Heart left ventricle (tissue), 13 donors: ENCODE measurements at regions not wholly inside any gene's neighbourhood (a gene's known extent, or its start where the extent isn't known, plus 50 kb on each side); places are given as distances from the start of the nearest gene placed in this dataset.

Source experiments
- POLR2A ChIP-seq, 2 donors: fragments of 450-650 bp; IDR thresholded peaks; one replicate each; pipeline ENCODE4 v1.6.1; 2017; ENCODE audit warnings: antibody characterized with exemption in 2 of 2, mild to moderate bottlenecking in 2 of 2, moderate library complexity in 2 of 2
- TF ChIP-seq, protein P1 (sequence below), 12 donors: fragments of 200-600 bp; sonication (generic) in 4 of 12; IDR thresholded peaks; one replicate each; pipeline versions ENCODE4 v1.5.0 to v1.8.0; 2018 to 2022; ENCODE audit warnings: antibody characterized with exemption in 12 of 12, mild to moderate bottlenecking in 5 of 12
- donor health status: ischemic (EF 13 %, LVEDD 7.1; RV severe dilation, severe dysfunction).
- donor health status: DM: no; HTN: yes; CAD: no.
- donor health status: DM: no; HTN: no; CAD: no.
- donor health status: ischemic (EF 25% LVEDD 6.9; RV normal size, moderate dysfunction).
- donor health status: ischemic (EF 25% LVEDD 5.7; RV mildly dilated, moderate dysfunction).
- donor health status: ischemic (EF 35%, LVEDD 5.7; RV mildly dilated, moderate dysfunction).
- donor health status: nonischemic (EF 11% LVEDD 7.7; RV severe dilation, severe dysfunction).
- donor health status: DM: yes; HTN: yes; CAD: no.
- donor health status: PGD.
- donor health status: ischemic (EF 29% LVEDD 5.4; RV normal size, mild dysfunction).
- donor health status: nonischemic (EF 23%, LVEDD 6.1; RV moderate dilation, normal function).

DNA sequence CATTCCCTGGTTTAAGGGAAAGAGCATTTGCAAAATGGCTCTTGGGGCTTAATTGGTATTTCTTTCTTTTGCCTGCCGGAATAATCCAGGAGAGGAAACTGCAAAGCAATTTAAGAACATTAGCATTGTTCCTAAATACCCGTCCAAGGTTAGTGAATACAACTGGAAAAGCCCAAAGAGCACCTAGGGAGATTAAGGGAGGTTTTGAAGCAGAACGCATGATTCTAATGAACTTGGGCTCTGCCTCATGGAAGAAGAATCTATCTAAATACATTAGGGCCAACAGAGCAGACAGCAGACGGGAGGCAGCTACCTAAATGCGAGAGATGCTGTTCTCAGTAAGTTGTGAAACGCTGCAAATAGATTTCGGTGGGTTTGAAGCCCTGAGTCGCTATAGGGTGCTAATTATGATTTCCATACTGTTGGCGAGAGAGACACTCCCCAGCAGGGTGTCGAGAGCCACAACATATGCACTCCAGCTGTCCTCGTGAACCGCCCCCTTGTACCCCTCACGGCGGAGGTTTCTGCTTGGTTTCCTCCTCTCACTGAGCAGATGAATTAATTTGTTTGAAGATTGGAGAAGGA is 326.7 kb upstream of the CAMK1G start:
- TF ChIP-seq, protein P1, sequence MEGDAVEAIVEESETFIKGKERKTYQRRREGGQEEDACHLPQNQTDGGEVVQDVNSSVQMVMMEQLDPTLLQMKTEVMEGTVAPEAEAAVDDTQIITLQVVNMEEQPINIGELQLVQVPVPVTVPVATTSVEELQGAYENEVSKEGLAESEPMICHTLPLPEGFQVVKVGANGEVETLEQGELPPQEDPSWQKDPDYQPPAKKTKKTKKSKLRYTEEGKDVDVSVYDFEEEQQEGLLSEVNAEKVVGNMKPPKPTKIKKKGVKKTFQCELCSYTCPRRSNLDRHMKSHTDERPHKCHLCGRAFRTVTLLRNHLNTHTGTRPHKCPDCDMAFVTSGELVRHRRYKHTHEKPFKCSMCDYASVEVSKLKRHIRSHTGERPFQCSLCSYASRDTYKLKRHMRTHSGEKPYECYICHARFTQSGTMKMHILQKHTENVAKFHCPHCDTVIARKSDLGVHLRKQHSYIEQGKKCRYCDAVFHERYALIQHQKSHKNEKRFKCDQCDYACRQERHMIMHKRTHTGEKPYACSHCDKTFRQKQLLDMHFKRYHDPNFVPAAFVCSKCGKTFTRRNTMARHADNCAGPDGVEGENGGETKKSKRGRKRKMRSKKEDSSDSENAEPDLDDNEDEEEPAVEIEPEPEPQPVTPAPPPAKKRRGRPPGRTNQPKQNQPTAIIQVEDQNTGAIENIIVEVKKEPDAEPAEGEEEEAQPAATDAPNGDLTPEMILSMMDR (IDR thresholded peaks at IDR 0.05) = no peak
- no peak for TF ChIP-seq POLR2A (IDR thresholded peaks at IDR 0.05)
